Neural progenitor cell (in vitro differentiated cells): ENCODE measurements at regions not wholly inside any gene's neighbourhood (a gene's known extent, or its start where the extent isn't known, plus 50 kb on each side); places are given as distances from the start of the nearest gene placed in this dataset.

Source experiments
- EZH2 ChIP-seq: fragments of 200-600 bp; sonication (generic); IDR thresholded peaks from 2 replicates; pipeline ENCODE4 v1.6.1; 2017; ENCODE audit warnings: antibody characterized with exemption, mild to moderate bottlenecking, moderate library complexity
- EZH2phosphoT487 ChIP-seq: fragments of 200-600 bp; sonication (generic); IDR thresholded peaks from 2 replicates; pipeline ENCODE4 v1.6.1; 2017; ENCODE audit warnings: antibody characterized with exemption
- TF ChIP-seq, protein P1 (sequence below): fragments of 200-600 bp; sonication (generic); IDR thresholded peaks from 2 replicates; pipeline ENCODE4 v1.5.1; 2017; ENCODE audit warnings: antibody characterized with exemption, mild to moderate bottlenecking

DNA sequence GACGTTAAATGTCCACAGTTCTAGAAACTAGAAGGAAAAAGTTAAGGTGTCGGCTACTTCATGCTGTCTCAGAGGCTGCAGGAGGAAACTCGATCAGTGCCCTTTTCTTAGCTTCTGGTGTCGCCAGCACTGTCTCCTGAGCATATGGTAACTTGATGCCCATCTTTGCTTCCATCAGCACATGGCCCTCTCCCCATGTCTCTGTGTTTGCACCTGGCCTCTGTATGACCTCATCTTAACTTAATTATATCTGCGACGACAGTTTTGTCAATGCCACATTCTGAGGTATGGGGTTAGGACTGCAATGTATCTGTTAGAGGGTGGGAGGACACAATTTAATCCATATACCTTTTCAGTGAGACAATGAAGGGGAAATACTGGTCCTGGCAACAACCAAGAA lies 449.9 kb downstream of the POM121L12 start:
- TF ChIP-seq EZH2 = no peak
- no peak for TF ChIP-seq EZH2phosphoT487
- TF ChIP-seq, protein P1, sequence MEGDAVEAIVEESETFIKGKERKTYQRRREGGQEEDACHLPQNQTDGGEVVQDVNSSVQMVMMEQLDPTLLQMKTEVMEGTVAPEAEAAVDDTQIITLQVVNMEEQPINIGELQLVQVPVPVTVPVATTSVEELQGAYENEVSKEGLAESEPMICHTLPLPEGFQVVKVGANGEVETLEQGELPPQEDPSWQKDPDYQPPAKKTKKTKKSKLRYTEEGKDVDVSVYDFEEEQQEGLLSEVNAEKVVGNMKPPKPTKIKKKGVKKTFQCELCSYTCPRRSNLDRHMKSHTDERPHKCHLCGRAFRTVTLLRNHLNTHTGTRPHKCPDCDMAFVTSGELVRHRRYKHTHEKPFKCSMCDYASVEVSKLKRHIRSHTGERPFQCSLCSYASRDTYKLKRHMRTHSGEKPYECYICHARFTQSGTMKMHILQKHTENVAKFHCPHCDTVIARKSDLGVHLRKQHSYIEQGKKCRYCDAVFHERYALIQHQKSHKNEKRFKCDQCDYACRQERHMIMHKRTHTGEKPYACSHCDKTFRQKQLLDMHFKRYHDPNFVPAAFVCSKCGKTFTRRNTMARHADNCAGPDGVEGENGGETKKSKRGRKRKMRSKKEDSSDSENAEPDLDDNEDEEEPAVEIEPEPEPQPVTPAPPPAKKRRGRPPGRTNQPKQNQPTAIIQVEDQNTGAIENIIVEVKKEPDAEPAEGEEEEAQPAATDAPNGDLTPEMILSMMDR = no peak
